ENCODE measurements at regions not wholly inside any gene's neighbourhood (a gene's known extent, or its start where the extent isn't known, plus 50 kb on each side); places are given as distances from the start of the nearest gene placed in this dataset.

DNA sequence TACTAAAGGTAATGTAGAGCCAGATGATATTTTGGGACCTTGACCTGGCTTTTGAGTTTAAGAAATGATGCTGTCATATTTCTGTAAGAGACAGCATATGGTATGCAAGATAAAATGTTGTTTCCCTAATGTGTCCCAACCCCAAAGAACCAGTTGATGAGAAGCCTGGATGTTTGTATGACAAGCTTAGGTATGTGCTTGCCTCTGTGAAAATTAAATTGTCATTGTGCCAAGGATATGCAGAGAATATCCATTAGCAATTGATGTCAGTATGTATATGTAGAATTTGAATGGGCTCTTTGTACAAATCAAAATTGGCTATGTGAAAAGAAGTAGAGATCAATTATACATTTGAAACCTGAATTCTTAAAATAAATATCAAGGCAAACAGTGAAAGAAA lies 650.8 kb upstream of the EYS start:
- Mint-ChIP-seq H3K27ac (no peak overlapping the region), H3K9me3 (peaks cover 13% of the 10 kb centered on the region), H3K4me3 (ENCODE audit: low read depth) (no peak overlapping the region), H3K36me3 (ENCODE audit: low read depth) (no peaks in the 10 kb centered on the region), H3K4me1 (ENCODE audit: low read depth) (no peaks in the 10 kb centered on the region), H3K27me3 (ENCODE audit: low read depth) (no peaks in the 10 kb centered on the region)
- DNase-seq (ENCODE audit: low spot score), result no peak
- intact Hi-C loops (cut with micrococcal nuclease), result no loop called here

- Mint-ChIP-seq H3K4me1 (ENCODE audit: low read depth) (no peaks in the 10 kb centered on the region), H3K9me3 (peaks cover 12% of the 10 kb centered on the region), H3K4me3 (ENCODE audit: low read depth) (no peak overlapping the region), H3K36me3 (ENCODE audit: low read depth) (no peaks in the 10 kb centered on the region), H3K27me3 (ENCODE audit: low read depth) (no peaks in the 10 kb centered on the region), H3K27ac (no peak overlapping the region)
- DNase-seq (ENCODE audit: low spot score), result no peak
- intact Hi-C loops (cut with micrococcal nuclease), result no loop called here
Observed at GRCh38 chr6:66355471-66355870, 648.4 kb upstream of the EYS start.

GRCh38 chr6:66344796-66345195 lies 637.8 kb upstream of the EYS start:
- Mint-ChIP-seq H3K4me1 (ENCODE audit: low read depth) (no peaks in the 10 kb centered on the region), H3K4me3 (ENCODE audit: low read depth) (no peak overlapping the region), H3K9me3 (peaks cover 30% of the 10 kb centered on the region), H3K27me3 (ENCODE audit: low read depth) (no peaks in the 10 kb centered on the region), H3K36me3 (ENCODE audit: low read depth) (no peaks in the 10 kb centered on the region), H3K27ac (no peak overlapping the region)
- no peak for DNase-seq (ENCODE audit: low spot score)
- intact Hi-C loops (cut with micrococcal nuclease), result no loop called here

DNA sequence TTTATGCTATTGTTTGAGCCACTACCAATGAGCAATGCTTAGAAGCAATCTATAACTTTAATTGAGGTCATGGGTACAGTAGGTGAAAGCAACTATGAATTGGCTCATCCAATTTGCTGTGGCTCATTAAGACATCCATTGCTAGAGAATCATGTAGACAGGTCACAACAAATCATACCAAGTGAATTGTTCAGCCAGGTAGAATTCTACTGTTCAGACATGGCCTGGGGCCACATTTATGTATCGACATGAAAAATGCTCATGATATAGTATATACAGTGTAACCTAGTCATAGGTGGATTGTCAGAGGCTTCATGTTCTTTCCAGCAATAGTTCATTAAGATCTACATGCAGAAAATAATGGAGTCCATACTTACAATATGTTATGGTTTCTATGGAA lies 633.7 kb upstream of the EYS start:
- no peak overlapping the region for H3K27ac Mint-ChIP-seq
- H3K27me3 Mint-ChIP-seq (ENCODE audit: low read depth), result no peaks in the 10 kb centered on the region
- intact Hi-C loops (cut with micrococcal nuclease), result no loop called here
- no peak overlapping the region for H3K4me3 Mint-ChIP-seq (ENCODE audit: low read depth)
- H3K9me3 Mint-ChIP-seq, result peaks cover 43% of the 10 kb centered on the region
- H3K4me1 Mint-ChIP-seq (ENCODE audit: low read depth), result no peaks in the 10 kb centered on the region
- no peaks in the 10 kb centered on the region for H3K36me3 Mint-ChIP-seq (ENCODE audit: low read depth)
- no peak for DNase-seq (ENCODE audit: low spot score)

DNA sequence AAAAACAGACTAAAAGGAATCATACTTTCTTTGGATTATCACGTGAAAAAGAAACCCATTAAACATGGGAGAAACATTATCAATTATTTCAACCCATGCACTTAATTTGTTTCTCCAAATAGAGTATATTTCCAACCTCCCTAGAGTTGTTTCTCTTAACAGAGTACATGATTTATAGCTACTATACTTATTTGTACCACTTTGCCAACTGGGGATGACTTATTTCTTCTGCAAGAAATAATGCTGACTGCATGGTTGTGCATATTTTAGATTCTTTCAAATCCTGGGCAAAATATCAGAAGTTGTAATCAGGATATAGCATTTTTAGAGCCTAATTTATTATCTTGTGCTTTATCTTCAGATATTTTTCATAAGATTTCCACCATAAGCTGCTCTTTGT lies 629.1 kb upstream of the EYS start:
- intact Hi-C loops (cut with micrococcal nuclease), result no loop called here
- no peak overlapping the region for H3K4me3 Mint-ChIP-seq (ENCODE audit: low read depth)
- no peaks in the 10 kb centered on the region for H3K4me1 Mint-ChIP-seq (ENCODE audit: low read depth)
- DNase-seq (ENCODE audit: low spot score), result no peak
- no peaks in the 10 kb centered on the region for H3K27me3 Mint-ChIP-seq (ENCODE audit: low read depth)
- H3K36me3 Mint-ChIP-seq (ENCODE audit: low read depth), result no peaks in the 10 kb centered on the region
- no peak overlapping the region for H3K27ac Mint-ChIP-seq
- H3K9me3 Mint-ChIP-seq, result peaks cover 26% of the 10 kb centered on the region

DNA sequence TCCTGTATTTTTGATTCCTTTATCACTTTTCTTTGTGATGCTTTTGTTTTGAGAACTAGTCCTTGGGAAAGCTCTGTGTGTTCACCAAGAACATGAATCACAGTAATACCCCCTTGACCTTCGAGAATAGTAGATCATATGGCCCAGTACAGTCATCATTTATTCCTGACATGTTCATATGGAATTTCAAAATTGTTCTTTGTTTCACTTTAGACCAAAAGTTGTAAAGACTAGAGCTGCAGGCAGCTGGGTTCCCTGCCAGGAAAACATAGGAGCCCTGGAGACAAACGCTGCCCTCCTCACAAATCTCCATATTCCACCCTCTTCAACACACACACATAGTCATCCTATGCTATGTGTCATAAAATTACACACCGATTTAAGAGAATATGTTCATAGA lies 621.2 kb upstream of the EYS start:
- Mint-ChIP-seq H3K4me1 (ENCODE audit: low read depth) (no peaks in the 10 kb centered on the region), H3K27me3 (ENCODE audit: low read depth) (no peaks in the 10 kb centered on the region), H3K4me3 (ENCODE audit: low read depth) (no peak overlapping the region), H3K27ac (no peak overlapping the region), H3K36me3 (ENCODE audit: low read depth) (no peaks in the 10 kb centered on the region), H3K9me3 (peaks cover 29% of the 10 kb centered on the region)
- intact Hi-C loops (cut with micrococcal nuclease), result no loop called here
- no peak for DNase-seq (ENCODE audit: low spot score)

DNA sequence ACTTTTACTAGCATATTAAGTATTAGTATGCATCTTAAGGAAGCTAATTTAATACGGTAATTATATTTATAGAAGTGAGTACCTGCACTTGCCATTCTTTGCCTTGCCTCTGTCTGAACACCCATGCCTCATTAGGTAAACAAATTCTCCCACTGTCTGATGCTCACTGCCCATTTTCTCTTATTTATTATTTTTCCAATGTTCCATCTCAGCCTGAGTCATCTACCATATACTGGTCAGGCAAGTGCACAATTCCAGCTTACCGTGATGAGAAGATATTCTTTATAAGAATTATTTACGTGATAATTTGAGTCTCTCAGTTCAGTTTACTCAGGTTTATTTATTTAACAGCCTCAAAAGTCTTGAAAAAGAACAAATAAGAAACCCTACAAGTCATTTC lies 619.2 kb upstream of the EYS start:
- Mint-ChIP-seq H3K27me3 (ENCODE audit: low read depth) (no peaks in the 10 kb centered on the region), H3K9me3 (peaks cover 26% of the 10 kb centered on the region), H3K36me3 (ENCODE audit: low read depth) (no peaks in the 10 kb centered on the region), H3K4me3 (ENCODE audit: low read depth) (no peak overlapping the region), H3K4me1 (ENCODE audit: low read depth) (no peaks in the 10 kb centered on the region), H3K27ac (no peak overlapping the region)
- no peak for DNase-seq (ENCODE audit: low spot score)
- intact Hi-C loops (cut with micrococcal nuclease), result no loop called here

DNA sequence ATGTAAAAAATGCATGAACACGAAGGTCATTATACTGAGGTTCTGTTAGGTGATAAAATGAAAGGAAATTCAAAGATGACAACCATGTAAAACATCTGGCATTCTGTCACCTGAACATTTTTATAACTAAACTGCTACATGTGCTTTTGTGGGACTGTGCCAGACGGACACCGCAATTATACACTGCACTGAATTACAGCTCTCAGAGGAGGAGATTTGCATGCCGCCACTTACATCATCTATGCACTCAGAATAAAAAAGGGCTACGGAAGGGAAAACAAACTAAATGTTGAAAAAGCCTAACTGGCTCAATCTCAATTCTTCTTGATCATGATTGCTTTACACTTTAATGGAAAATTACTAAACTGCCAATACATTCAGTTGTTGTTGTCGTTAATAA lies 614.0 kb upstream of the EYS start:
- Mint-ChIP-seq H3K27me3 (ENCODE audit: low read depth) (no peaks in the 10 kb centered on the region), H3K27ac (no peak overlapping the region), H3K4me1 (ENCODE audit: low read depth) (no peaks in the 10 kb centered on the region), H3K4me3 (ENCODE audit: low read depth) (no peak overlapping the region), H3K9me3 (peaks cover 18% of the 10 kb centered on the region), H3K36me3 (ENCODE audit: low read depth) (no peaks in the 10 kb centered on the region)
- no peak for DNase-seq (ENCODE audit: low spot score)
- intact Hi-C loops (cut with micrococcal nuclease), result no loop called here

GRCh38 chr6:66307490-66307889 lies 600.5 kb upstream of the EYS start:
- no peak overlapping the region for H3K4me3 Mint-ChIP-seq (ENCODE audit: low read depth)
- H3K36me3 Mint-ChIP-seq (ENCODE audit: low read depth), result no peaks in the 10 kb centered on the region
- no peak for DNase-seq (ENCODE audit: low spot score)
- no peaks in the 10 kb centered on the region for H3K27me3 Mint-ChIP-seq (ENCODE audit: low read depth)
- no peaks in the 10 kb centered on the region for H3K4me1 Mint-ChIP-seq (ENCODE audit: low read depth)
- peaks cover 28% of the 10 kb centered on the region for H3K9me3 Mint-ChIP-seq
- intact Hi-C loops (cut with micrococcal nuclease), result no loop called here
- no peak overlapping the region for H3K27ac Mint-ChIP-seq

DNA sequence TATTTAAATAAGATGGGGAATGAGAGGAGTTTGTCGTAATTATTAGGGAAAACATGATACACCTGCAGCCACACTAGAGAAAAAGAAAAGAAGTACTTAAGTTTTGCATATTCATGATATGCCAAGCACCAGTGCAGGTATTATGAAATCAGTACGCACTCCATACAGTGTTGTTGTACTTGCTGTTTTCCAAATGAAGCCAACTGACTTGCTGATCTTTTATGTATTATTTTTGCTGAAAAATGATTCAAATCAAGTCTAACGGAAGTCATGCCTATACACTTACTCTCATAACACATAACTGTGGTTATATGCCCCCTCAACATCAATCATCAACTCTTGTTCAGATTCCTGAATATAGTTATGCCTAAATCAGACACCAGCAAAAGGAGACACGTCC lies 584.9 kb upstream of the EYS start:
- H3K27me3 Mint-ChIP-seq (ENCODE audit: low read depth), result no peaks in the 10 kb centered on the region
- H3K4me3 Mint-ChIP-seq (ENCODE audit: low read depth), result no peak overlapping the region
- intact Hi-C loops (cut with micrococcal nuclease), result no loop called here
- H3K9me3 Mint-ChIP-seq, result peaks cover 24% of the 10 kb centered on the region
- DNase-seq (ENCODE audit: low spot score), result no peak
- no peak overlapping the region for H3K27ac Mint-ChIP-seq
- H3K4me1 Mint-ChIP-seq (ENCODE audit: low read depth), result no peaks in the 10 kb centered on the region
- no peaks in the 10 kb centered on the region for H3K36me3 Mint-ChIP-seq (ENCODE audit: low read depth)

- intact Hi-C loops (cut with micrococcal nuclease), result no loop called here
- no peaks in the 10 kb centered on the region for H3K36me3 Mint-ChIP-seq (ENCODE audit: low read depth)
- DNase-seq (ENCODE audit: low spot score), result no peak
- H3K4me3 Mint-ChIP-seq (ENCODE audit: low read depth), result no peak overlapping the region
- H3K27me3 Mint-ChIP-seq (ENCODE audit: low read depth), result no peaks in the 10 kb centered on the region
- peaks cover 28% of the 10 kb centered on the region for H3K9me3 Mint-ChIP-seq
- no peak overlapping the region for H3K27ac Mint-ChIP-seq
- H3K4me1 Mint-ChIP-seq (ENCODE audit: low read depth), result no peaks in the 10 kb centered on the region
Observed at GRCh38 chr6:66289889-66290288, 582.9 kb upstream of the EYS start.

DNA sequence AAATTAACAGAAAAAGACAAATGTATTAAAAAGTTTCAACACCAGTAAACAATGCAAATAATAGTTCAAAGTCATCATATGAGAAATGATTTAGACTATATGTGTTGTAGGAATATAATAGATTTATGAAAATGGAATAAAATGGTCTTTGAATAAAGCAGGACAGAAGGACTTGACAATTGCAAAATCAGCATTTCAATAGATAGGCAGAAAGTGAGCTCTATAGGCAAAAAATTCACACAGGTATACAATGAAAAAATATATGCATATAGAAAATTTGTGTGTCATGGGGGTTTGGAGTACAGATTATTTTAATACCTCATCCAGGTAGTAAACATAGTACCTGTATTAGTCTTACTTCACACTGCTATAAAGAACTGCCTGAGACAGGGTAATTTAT lies 571.1 kb upstream of the EYS start:
- peaks cover 19% of the 10 kb centered on the region for H3K9me3 Mint-ChIP-seq
- intact Hi-C loops (cut with micrococcal nuclease), result no loop called here
- H3K36me3 Mint-ChIP-seq (ENCODE audit: low read depth), result no peaks in the 10 kb centered on the region
- no peak overlapping the region for H3K27ac Mint-ChIP-seq
- H3K4me3 Mint-ChIP-seq (ENCODE audit: low read depth), result no peak overlapping the region
- no peaks in the 10 kb centered on the region for H3K27me3 Mint-ChIP-seq (ENCODE audit: low read depth)
- H3K4me1 Mint-ChIP-seq (ENCODE audit: low read depth), result no peaks in the 10 kb centered on the region
- DNase-seq (ENCODE audit: low spot score), result no peak

GRCh38 chr6:66277400-66277799 lies 570.4 kb upstream of the EYS start:
- Mint-ChIP-seq H3K27me3 (ENCODE audit: low read depth) (no peaks in the 10 kb centered on the region), H3K4me1 (ENCODE audit: low read depth) (no peaks in the 10 kb centered on the region)
- intact Hi-C loops (cut with micrococcal nuclease), result no loop called here

DNA sequence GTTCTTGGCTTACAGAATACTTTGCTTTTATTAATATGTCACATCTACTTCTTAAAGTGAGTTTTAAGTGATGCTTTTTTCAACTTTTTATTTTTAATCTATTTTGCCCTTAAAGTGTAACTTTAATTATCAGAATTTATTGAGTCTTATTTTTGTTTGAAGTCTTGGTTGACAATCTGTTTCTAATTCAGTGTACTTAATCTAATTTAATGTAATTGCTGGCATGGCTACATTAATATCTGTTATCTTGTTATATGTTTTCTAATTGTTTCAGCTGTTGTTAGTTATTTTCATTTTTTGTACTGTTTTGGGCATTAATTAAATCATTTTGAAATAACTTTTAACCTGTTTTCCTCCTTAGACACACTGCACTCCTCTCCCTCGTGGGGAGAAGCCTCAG lies 558.7 kb upstream of the EYS start:
- H3K4me3 Mint-ChIP-seq (ENCODE audit: low read depth), result no peak overlapping the region
- H3K9me3 Mint-ChIP-seq, result peaks cover 31% of the 10 kb centered on the region
- no peak overlapping the region for H3K27ac Mint-ChIP-seq
- no peaks in the 10 kb centered on the region for H3K36me3 Mint-ChIP-seq (ENCODE audit: low read depth)
- no peak for DNase-seq (ENCODE audit: low spot score)
- intact Hi-C loops (cut with micrococcal nuclease), result no loop called here
- H3K27me3 Mint-ChIP-seq (ENCODE audit: low read depth), result no peaks in the 10 kb centered on the region
- no peaks in the 10 kb centered on the region for H3K4me1 Mint-ChIP-seq (ENCODE audit: low read depth)

More at GRCh38 chr6:66277400-66277799, 570.4 kb upstream of the EYS start:
- DNase-seq (ENCODE audit: low spot score), result no peak
- Mint-ChIP-seq H3K4me3 (ENCODE audit: low read depth) (no peak overlapping the region), H3K27ac (no peak overlapping the region), H3K9me3 (peaks cover 18% of the 10 kb centered on the region), H3K36me3 (ENCODE audit: low read depth) (no peaks in the 10 kb centered on the region)
